ENCODE measurements at regions not wholly inside any gene's neighbourhood (a gene's known extent, or its start where the extent isn't known, plus 50 kb on each side); places are given as distances from the start of the nearest gene placed in this dataset.

DNA sequence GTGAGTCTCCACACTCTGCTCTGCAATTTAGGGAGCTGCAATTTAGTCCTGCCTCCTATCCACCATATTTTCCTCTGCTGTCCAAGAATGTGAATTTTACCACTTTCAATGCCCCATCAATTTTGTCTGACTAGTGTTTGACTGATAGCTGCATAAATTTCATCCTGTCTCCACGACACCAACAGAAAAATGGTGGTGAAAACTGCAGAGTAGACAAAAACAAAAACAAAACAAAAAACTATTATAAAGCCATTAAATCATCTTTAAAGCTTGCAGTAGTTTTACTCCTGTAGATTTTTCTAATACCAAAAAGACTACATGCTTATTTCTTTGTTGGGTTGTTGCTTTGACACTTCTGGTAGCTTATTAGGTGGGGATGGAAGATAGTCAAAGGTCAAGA is 322.0 kb downstream of the PAX1 start:
- no peaks in the 10 kb centered on the region for H3K4me1 ChIP-seq (ENCODE audit: control insufficient read depth in 5 of 5, insufficient read depth in 5 of 5, low read length in 5 of 5)
- 51 to 56% methylated on average over 1 of the region's 1 CpG for WGBS, 2 donors
- DNase-seq (no peak), ATAC-seq (ENCODE audit: insufficient read depth, low FRiP score) (no peak)
- TF ChIP-seq CTCF (IDR thresholded peaks at IDR 0.05; ENCODE audit: control extremely low read depth, extremely low read depth), result no peak
- H3K9me3 ChIP-seq (ENCODE audit: control insufficient read depth in 4 of 4, insufficient read depth in 3 of 4, low read length in 3 of 4), result peaks cover 0 to 8% (median 1%) of the 10 kb centered on the region in 4 donors
- H3K27me3 ChIP-seq (ENCODE audit: control insufficient read depth in 3 of 3, insufficient read depth in 3 of 3, low read length in 2 of 3), result no peaks in the 10 kb centered on the region
- no peaks in the 10 kb centered on the region for H3K36me3 ChIP-seq (ENCODE audit: control insufficient read depth in 4 of 4, insufficient read depth in 4 of 4, low read length in 4 of 4)
- H3K4me3 ChIP-seq, result no peak overlapping the region
- H3K9ac ChIP-seq (ENCODE audit: insufficient read depth in 1 of 2, low read length in 2 of 2), result no peak overlapping the region
- H3K27ac ChIP-seq (ENCODE audit: low read depth in 1 of 2, low read length in 1 of 2), result no peak overlapping the region

DNA sequence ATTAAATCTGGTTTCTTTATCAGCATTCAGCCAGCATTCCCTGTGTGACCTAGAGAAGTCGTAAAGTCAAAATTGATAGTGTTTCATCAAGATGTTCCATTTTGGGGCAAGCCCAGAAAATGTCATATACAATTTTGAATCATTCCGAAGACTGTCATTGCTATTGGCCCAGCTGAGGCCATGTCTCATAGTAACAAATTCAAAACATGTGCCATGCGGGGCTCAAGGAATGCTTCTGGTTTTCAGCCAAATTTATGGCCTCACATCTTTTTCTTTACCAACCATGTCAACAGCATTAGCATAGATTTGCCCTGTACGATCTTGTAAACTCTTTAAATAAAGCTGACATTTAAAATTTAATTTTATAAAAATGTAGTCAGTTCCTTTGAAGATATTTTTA is 314.7 kb downstream of the PAX1 start:
- Histone ChIP-seq H3K4me3 (no peak overlapping the region), H3K27ac (ENCODE audit: low read depth in 1 of 2, low read length in 1 of 2) (no peak overlapping the region), H3K4me1 (ENCODE audit: control insufficient read depth in 5 of 5, insufficient read depth in 5 of 5, low read length in 5 of 5) (no peaks in the 10 kb centered on the region), H3K9me3 (ENCODE audit: control insufficient read depth in 4 of 4, insufficient read depth in 3 of 4, low read length in 3 of 4) (no peaks in the 10 kb centered on the region), H3K9ac (ENCODE audit: insufficient read depth in 1 of 2, low read length in 2 of 2) (no peak overlapping the region), H3K36me3 (ENCODE audit: control insufficient read depth in 4 of 4, insufficient read depth in 4 of 4, low read length in 4 of 4) (no peaks in the 10 kb centered on the region), H3K27me3 (ENCODE audit: control insufficient read depth in 3 of 3, insufficient read depth in 3 of 3, low read length in 2 of 3) (no peaks in the 10 kb centered on the region)
- no peak for TF ChIP-seq CTCF (IDR thresholded peaks at IDR 0.05; ENCODE audit: control extremely low read depth, extremely low read depth)
- DNase-seq, result no peak
- no peak for ATAC-seq (ENCODE audit: insufficient read depth, low FRiP score)
- WGBS, 2 donors, result 85 to 89% methylated on average over 4 of the region's 4 CpGs

GRCh38 chr20:22008456-22008855 is 303.0 kb downstream of the PAX1 start:
- Histone ChIP-seq H3K9me3 (ENCODE audit: control insufficient read depth in 4 of 4, insufficient read depth in 3 of 4, low read length in 3 of 4) (no peaks in the 10 kb centered on the region), H3K27me3 (ENCODE audit: control insufficient read depth in 3 of 3, insufficient read depth in 3 of 3, low read length in 2 of 3) (no peaks in the 10 kb centered on the region), H3K36me3 (ENCODE audit: control insufficient read depth in 4 of 4, insufficient read depth in 4 of 4, low read length in 4 of 4) (no peaks in the 10 kb centered on the region), H3K4me1 (ENCODE audit: control insufficient read depth in 5 of 5, insufficient read depth in 5 of 5, low read length in 5 of 5) (no peaks in the 10 kb centered on the region), H3K27ac (ENCODE audit: low read depth in 1 of 2, low read length in 1 of 2) (no peak overlapping the region), H3K4me3 (no peak overlapping the region), H3K9ac (ENCODE audit: insufficient read depth in 1 of 2, low read length in 2 of 2) (no peak overlapping the region)
- TF ChIP-seq CTCF (IDR thresholded peaks at IDR 0.05; ENCODE audit: control extremely low read depth, extremely low read depth), result no peak
- peak in 1 of 3 donors; percentile 3 for DNase-seq
- no peak for ATAC-seq (ENCODE audit: insufficient read depth, low FRiP score)
- WGBS, 2 donors, result 78 to 90% methylated on average over 3 of the region's 3 CpGs

GRCh38 chr20:22006306-22006705 is 300.8 kb downstream of the PAX1 start:
- no peak for DNase-seq

More at GRCh38 chr20:22006306-22006705, 300.8 kb downstream of the PAX1 start:
- ATAC-seq (ENCODE audit: insufficient read depth, low FRiP score), result no peak
- no peaks in the 10 kb centered on the region for H3K9me3 ChIP-seq (ENCODE audit: control insufficient read depth in 4 of 4, insufficient read depth in 3 of 4, low read length in 3 of 4)
- TF ChIP-seq CTCF (IDR thresholded peaks at IDR 0.05; ENCODE audit: control extremely low read depth, extremely low read depth), result no peak
- H3K36me3 ChIP-seq (ENCODE audit: control insufficient read depth in 4 of 4, insufficient read depth in 4 of 4, low read length in 4 of 4), result no peaks in the 10 kb centered on the region
- no peak overlapping the region for H3K9ac ChIP-seq (ENCODE audit: insufficient read depth in 1 of 2, low read length in 2 of 2)
- H3K27me3 ChIP-seq (ENCODE audit: control insufficient read depth in 3 of 3, insufficient read depth in 3 of 3, low read length in 2 of 3), result no peaks in the 10 kb centered on the region
- H3K27ac ChIP-seq (ENCODE audit: low read depth in 1 of 2, low read length in 1 of 2), result no peak overlapping the region
- H3K4me1 ChIP-seq (ENCODE audit: control insufficient read depth in 5 of 5, insufficient read depth in 5 of 5, low read length in 5 of 5), result no peaks in the 10 kb centered on the region
- no peak overlapping the region for H3K4me3 ChIP-seq
